HG03575 (cell line): ENCODE measurements at regions not wholly inside any gene's neighbourhood (a gene's known extent, or its start where the extent isn't known, plus 50 kb on each side); places are given as distances from the start of the nearest gene placed in this dataset.
"Not testable (repeated sequence)": the region's sequence is repeated elsewhere in the genome, so short reads cannot be mapped to it uniquely, and the experiment has no call there.

Source experiments
- ATAC-seq: cut with Tn5 transposase; IDR thresholded peaks from one replicate; pipeline ENCODE4 v1.9.1; 2021; ENCODE audit not compliant: unreplicated experiment, insufficient number of reproducible peaks, low FRiP score; ENCODE audit errors: extremely low read depth

GRCh38 chr1:194968916-194969315 is 1639.3 kb downstream of the KCNT2 start:
- ATAC-seq, result no peak

GRCh38 chr1:194959795-194960194 is 1648.4 kb downstream of the KCNT2 start:
- no peak for ATAC-seq

GRCh38 chr1:194952171-194952570 is 1656.1 kb downstream of the KCNT2 start:
- no peak for ATAC-seq

- no peak for ATAC-seq
Observed at GRCh38 chr1:194950584-194950983, 1657.7 kb downstream of the KCNT2 start.

- ATAC-seq, result no peak
Observed at GRCh38 chr1:194940336-194941030, 1667.8 kb downstream of the KCNT2 start.

GRCh38 chr1:194935864-194936263 is 1672.4 kb downstream of the KCNT2 start:
- ATAC-seq, result no peak

DNA sequence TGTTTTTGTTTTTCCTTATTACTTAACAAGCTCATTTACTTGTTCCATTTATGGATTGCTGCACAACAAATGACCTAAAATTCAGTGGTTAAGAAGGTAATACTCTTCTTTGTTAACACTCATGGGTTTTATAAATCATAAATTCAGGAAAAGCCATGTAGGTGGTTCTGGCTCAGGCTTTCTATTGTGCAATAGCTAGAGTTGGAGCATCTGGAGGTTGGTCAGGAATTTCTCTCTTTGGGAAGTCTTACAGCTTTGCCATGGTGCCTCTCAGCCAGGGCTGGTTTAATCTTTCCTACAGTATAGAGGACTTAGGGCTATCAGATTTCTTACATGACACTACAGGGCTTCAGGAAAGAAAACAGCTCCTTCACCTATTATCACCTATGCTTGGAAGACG is 1677.1 kb downstream of the KCNT2 start:
- no peak for ATAC-seq

DNA sequence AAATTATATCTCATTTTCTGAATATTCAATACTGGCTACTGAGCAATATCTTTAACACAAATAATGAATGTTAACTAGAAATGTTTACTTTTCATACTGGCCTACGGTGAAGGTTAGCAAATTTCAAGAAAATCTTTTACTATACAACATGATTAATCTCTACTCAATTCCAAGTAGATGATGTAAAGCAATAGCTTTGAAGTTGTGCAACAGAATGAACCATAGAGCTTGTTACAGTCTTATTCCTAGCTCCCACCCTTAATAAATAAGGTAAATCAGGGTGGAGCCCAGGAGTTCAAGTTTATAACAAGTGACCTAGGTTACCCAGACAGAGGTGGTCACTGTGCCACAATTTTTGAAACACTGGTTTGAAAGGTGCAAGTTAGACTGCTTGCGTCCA is 1678.1 kb downstream of the KCNT2 start:
- no peak for ATAC-seq

DNA sequence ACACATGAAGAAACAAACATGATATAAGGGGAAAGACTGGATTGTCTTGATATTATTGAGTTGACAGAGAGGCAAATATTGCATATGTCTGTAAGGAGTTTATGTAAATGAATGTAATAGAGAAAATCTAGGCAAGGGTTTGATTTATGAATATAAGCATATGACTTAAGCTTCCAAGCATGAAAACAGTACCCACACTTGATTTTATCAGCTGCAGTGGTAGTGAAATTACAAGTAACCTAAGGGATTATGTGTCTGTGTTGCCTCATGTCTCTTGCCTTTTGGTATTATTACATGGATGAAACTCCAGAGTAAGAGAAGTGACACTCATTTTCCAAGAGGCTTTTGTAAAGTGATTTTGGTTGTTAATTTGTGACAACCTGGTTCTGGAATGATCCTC is 1678.9 kb downstream of the KCNT2 start:
- no peak for ATAC-seq

- no peak for ATAC-seq
Observed at GRCh38 chr1:194919146-194919545, 1689.1 kb downstream of the KCNT2 start.

GRCh38 chr1:194917769-194918168 is 1690.5 kb downstream of the KCNT2 start:
- ATAC-seq, result no peak

- no peak for ATAC-seq
Observed at GRCh38 chr1:194908643-194909042, 1699.6 kb downstream of the KCNT2 start.

GRCh38 chr1:194903524-194903923 is 1704.7 kb downstream of the KCNT2 start:
- ATAC-seq, result no peak

GRCh38 chr1:194889310-194889709 is 1702.9 kb upstream of the B3GALT2 start:
- ATAC-seq, result no peak

DNA sequence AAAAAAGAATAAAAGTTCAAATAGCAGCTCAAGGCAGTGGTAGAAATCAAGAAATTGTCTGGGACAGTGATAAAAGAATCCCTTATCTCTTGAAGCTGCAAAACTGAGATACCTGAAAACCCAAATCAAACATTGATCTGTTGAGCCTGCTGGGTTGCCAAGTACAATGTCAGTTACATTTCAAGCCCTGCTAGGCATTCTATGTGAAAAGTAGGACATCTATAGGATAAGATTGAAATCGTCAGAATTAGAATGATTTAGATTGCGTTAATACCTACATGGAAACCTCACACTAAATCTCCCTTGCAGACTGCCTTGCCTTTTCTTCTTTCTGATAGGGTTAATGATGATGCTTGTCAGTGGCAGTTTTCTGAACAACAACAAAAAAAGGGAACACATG is 1684.4 kb upstream of the B3GALT2 start:
- ATAC-seq, result no peak

- ATAC-seq, result no peak
Observed at GRCh38 chr1:194866153-194866552, 1679.7 kb upstream of the B3GALT2 start.

DNA sequence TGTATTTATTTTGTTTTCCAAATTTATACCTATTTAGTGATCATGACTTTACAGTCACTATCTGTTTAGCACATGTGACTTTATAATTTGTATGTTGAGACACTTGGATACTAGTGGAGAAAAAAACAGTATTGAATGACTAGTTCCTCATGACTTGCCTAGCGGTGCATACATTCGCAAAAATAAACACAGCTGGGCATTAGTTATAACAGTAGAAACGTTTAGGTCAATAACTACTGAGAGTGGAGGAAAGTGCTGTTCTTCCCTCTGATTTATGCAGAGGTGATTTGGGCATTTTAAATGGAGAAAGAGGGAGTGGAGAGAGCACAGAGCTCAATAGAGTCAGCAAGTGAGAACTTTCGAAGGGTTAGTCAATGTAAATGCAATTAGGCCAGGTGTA is 1679.0 kb upstream of the B3GALT2 start:
- no peak for ATAC-seq

DNA sequence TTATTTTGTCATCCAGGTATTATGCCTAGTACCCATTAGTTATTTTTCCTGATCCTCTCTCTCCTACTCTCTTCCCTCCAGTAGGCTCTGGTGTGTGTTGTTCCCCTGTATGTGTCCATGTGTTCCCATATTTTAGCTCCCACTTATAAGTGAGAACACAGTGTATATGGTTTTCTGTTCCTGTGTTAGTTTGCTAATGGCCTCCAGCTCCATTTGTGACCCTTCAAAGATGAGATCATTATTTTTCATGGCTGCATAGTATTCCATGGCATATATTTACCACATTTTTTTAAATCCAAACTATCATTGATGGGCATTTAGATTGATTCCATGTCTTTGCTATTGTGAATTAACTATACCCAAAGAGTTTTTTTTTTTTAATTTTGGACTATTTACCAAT is 1675.7 kb upstream of the B3GALT2 start:
- no peak for ATAC-seq

DNA sequence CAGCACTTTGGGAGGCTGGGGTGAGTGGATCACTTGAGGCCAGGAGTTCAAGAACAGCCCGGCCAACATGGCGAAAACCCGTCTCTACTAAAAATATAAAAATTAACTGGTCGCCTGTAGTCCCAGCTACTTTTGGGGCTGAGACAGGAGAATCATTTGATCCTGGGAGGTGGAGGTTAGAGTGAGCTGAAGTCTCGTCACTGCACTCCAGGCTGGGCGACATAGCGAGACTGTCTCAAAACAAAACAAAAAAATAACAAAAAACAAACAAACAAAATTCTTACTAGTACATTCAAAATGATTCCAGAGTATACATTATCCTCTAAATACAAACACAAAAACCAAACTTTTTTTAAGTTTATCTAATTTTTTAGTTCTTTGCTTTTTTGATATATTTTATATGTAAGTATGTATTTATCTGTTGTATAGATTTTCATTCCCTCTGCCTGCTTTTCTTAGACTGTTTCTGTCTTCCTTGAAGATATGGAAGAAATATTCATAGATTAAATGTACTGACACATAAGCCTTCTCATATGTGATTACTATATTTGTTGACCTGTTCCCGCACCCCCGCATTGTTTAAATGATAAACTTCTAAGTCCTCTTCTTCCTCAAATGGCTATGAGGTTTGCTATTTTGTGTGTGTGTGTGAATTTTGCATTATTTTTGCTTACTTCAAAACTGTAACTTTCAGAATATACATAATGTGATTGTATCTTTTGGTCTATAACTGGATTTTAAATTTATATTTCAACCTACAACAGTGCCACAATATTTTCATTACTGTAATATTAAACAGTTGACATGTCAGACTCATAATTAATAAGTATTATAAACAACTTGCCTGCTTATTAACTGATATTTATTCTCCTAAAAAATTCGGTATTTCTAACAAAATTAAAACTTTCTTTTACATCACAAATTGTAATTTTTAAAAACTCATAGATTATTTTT is 1674.1 kb upstream of the B3GALT2 start:
- no peak for ATAC-seq

DNA sequence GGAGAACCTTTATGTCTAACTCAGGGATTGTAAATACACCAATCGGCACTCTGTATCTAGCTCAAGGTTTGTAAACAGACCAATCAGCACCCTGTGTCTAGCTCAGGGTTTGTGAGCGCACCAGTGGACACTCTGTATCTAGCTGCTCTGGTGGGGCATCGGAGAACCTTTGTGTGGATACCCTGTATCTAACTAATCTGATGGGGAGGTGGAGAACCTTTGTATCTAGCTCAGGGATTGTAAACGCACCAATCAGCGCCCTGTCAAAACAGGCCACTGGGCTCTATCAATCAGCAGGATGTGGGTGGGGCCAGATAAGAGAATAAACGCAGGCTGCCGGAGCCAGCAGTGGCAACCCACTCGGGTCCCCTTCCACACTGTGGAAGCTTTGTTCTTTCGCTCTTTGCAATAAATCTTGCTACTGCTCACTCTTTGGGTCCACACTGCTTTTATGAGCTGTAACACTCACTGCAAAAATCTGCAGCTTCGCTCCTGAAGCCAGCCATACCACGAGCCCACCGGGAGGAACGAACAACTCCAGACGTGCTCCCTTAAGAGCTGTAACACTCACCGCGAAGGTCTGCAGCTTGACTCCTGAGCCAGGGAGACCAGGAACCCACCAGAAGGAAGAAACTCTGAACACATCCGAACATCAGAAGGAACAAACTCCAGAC is 1673.2 kb upstream of the B3GALT2 start:
- not testable (repeated sequence) for ATAC-seq
